HEK293 (cell line): ENCODE measurements at regions not wholly inside any gene's neighbourhood (a gene's known extent, or its start where the extent isn't known, plus 50 kb on each side); places are given as distances from the start of the nearest gene placed in this dataset.

Source experiments
- CTCF ChIA-PET: fragments of 350-600 bp; formaldehyde crosslinking; extraction: SDS; loops from one replicate; lab custom pipeline; 2021; ENCODE audit warnings: antibody characterized with exemption; lab: Yijun Ruan, JAX
- POLR2A ChIA-PET: fragments of 300-600 bp; formaldehyde crosslinking; extraction: SDS; loops from one replicate; lab custom pipeline; 2020; ENCODE audit warnings: antibody characterized with exemption, inconsistent platforms; lab: Yijun Ruan, JAX
- H3K27ac ChIP-seq: fragments of 200-500 bp; sonication (Bioruptor generic); 2 replicates; pipeline ENCODE4 v1.5.1; 2014; ENCODE audit warnings: low read depth, low read length, control low read depth, inconsistent platforms; ENCODE audit errors: extremely low read depth
- H3K36me3 ChIP-seq, 2 experiments: fragments of 200-500 bp in 1 of 2; sonication (Bioruptor generic) in 1 of 2; 1 replicate in 1 of 2; 2 replicates in 1 of 2; pipeline ENCODE4 v1.5.1; 2014 to 2017; ENCODE audit warnings: inconsistent platforms in 2 of 2, low read length in 2 of 2; ENCODE audit not compliant: control insufficient read depth in 2 of 2, insufficient read depth in 1 of 2
- H3K4me1 ChIP-seq: fragments of 200-500 bp; sonication (Bioruptor generic); 2 replicates; pipeline ENCODE4 v1.5.1; 2014; ENCODE audit warnings: mild to moderate bottlenecking, low read length, inconsistent platforms; ENCODE audit not compliant: control insufficient read depth, insufficient read depth
- H3K4me3 ChIP-seq: 2 replicates; pipeline ENCODE4 v1.5.1; 2011; ENCODE audit warnings: low read depth, mild to moderate bottlenecking, control low read depth, low read length, moderate library complexity
- H3K9me3 ChIP-seq: fragments of 200-500 bp; sonication (Bioruptor generic); 2 replicates; pipeline ENCODE4 v1.5.1; 2014; ENCODE audit warnings: low read depth, low read length, inconsistent platforms; ENCODE audit not compliant: control insufficient read depth, insufficient read depth
- BCL11B ChIP-seq: fragments of 450-650 bp; formaldehyde crosslinking; IDR thresholded peaks from 2 replicates; pipeline ENCODE4 v1.5.1; 2016; ENCODE audit warnings: low read depth, missing biosample characterization, missing genetic modification characterization
- KLF1 ChIP-seq: fragments of 450-650 bp; formaldehyde crosslinking; IDR thresholded peaks from 2 replicates; pipeline ENCODE4 v1.5.1; 2016; ENCODE audit warnings: missing biosample characterization, missing genetic modification characterization
- KLF7 ChIP-seq: fragments of 450-650 bp; formaldehyde crosslinking; IDR thresholded peaks from 2 replicates; pipeline ENCODE4 v1.5.1; 2016; ENCODE audit warnings: missing biosample characterization, missing genetic modification characterization, borderline replicate concordance
- PRDM6 ChIP-seq: fragments of 450-650 bp; formaldehyde crosslinking; IDR thresholded peaks from 2 replicates; pipeline ENCODE4 v1.5.1; 2017; ENCODE audit warnings: missing biosample characterization, missing genetic modification characterization
- ZBTB10 ChIP-seq: fragments of 450-650 bp; formaldehyde crosslinking; IDR thresholded peaks from 2 replicates; pipeline ENCODE4 v1.5.1; 2016; ENCODE audit warnings: missing biosample characterization, missing genetic modification characterization
- ZNF140 ChIP-seq: fragments of 450-650 bp; formaldehyde crosslinking; IDR thresholded peaks from 2 replicates; pipeline ENCODE4 v1.5.1; 2016; ENCODE audit warnings: missing biosample characterization, missing genetic modification characterization
- ZNF416 ChIP-seq: fragments of 450-650 bp; formaldehyde crosslinking; IDR thresholded peaks from 2 replicates; pipeline ENCODE4 v1.5.1; 2016; ENCODE audit warnings: missing biosample characterization, missing genetic modification characterization
- ZNF433 ChIP-seq: fragments of 450-650 bp; formaldehyde crosslinking; IDR thresholded peaks from 2 replicates; pipeline ENCODE4 v1.5.1; 2016; ENCODE audit warnings: missing biosample characterization, missing genetic modification characterization, low read depth
- ZNF510 ChIP-seq: fragments of 450-650 bp; formaldehyde crosslinking; IDR thresholded peaks from 2 replicates; pipeline ENCODE4 v1.5.1; 2018; ENCODE audit warnings: mild to moderate bottlenecking, missing genetic modification characterization, missing biosample characterization; ENCODE audit not compliant: insufficient replicate concordance
- ZNF645 ChIP-seq: fragments of 450-650 bp; formaldehyde crosslinking; IDR thresholded peaks from 2 replicates; pipeline ENCODE4; 2016; ENCODE audit warnings: missing biosample characterization, missing genetic modification characterization
- ZNF654 ChIP-seq: fragments of 450-650 bp; formaldehyde crosslinking; IDR thresholded peaks from 2 replicates; pipeline ENCODE4 v1.5.1; 2016; ENCODE audit warnings: low read depth, missing biosample characterization, missing genetic modification characterization
- ZNF768 ChIP-seq: fragments of 450-650 bp; formaldehyde crosslinking; IDR thresholded peaks from 2 replicates; pipeline ENCODE4 v1.5.1; 2018; ENCODE audit warnings: missing biosample characterization, mild to moderate bottlenecking, missing genetic modification characterization
- ZSCAN4 ChIP-seq: fragments of 450-650 bp; formaldehyde crosslinking; IDR thresholded peaks from 2 replicates; pipeline ENCODE4 v1.5.1; 2017; ENCODE audit warnings: missing biosample characterization, missing genetic modification characterization
- TF ChIP-seq, protein P1 (sequence below): fragments of 450-650 bp; formaldehyde crosslinking; IDR thresholded peaks from 2 replicates; pipeline ENCODE4 v1.5.1; 2016; ENCODE audit warnings: missing biosample characterization, missing genetic modification characterization
- TF ChIP-seq, protein P2 (sequence below): fragments of 450-650 bp; formaldehyde crosslinking; conservative IDR thresholded peaks from 2 replicates; pipeline ENCODE4 v1.5.1; 2016; ENCODE audit warnings: low read depth, missing biosample characterization, missing genetic modification characterization

DNA sequence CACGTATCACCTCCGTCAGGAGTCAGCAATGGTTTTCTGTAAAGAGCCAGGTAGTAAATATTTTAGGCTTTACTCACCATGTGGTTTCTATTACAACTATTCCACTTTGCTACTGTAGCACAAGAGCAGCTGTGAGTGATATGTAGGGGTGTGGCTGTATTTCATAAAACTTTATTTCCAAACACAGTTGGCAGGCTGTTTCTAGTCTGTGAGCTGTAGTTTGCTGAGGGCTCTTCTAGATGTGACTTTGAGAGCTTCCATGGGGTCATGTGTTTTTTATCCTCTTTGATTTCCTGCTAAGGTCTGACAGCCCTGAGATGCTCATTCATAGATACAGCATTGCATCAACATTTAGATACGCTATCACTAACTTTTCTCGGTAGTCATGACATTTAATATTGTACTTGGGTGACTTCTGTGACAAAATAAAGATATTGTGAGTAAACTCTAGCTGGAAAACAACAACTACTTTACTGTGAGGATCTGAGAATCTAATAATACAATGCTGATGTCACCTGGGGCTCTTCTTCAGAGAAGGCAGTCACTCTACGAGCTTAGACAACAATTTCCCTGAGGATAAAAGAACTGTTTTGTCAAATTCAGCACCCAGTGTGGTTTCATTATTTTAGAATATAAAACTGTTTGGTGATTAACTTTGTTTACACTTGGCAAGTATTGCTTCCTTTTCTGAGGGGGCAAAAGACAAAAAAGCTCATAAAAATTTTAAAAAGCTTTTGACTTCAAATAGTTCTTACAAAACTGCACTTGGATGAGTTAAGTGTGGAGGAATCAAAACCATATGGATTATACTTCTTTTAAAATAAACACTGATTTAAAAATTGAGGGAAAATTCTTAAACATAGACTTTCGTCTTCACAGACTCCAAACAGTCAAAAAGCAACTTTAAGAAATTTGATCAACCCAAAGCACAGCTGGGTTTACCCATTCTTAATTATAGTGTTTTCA lies 231.2 kb upstream of the DCN start:
- H3K4me3 ChIP-seq, result no peak overlapping the region
- H3K4me1 ChIP-seq, result peaks cover 6% of the 10 kb centered on the region
- TF ChIP-seq ZNF510 (tag by site-specific recombination) (peak; percentile 26), BCL11B (tag by site-specific recombination) (no peak), ZSCAN4 (no peak), ZNF654 (no peak)
- ChIA-PET POLR2A (no interaction called here), CTCF (interaction anchor here (0.6 to 1.3 kb wide), 2 partner anchors 32 to 1165 kb away, joined by 3 to 4 read pairs; no protein-coding TSS in a partner anchor)
- H3K27ac ChIP-seq, result no peak overlapping the region
- no peaks in the 10 kb centered on the region for H3K9me3 ChIP-seq
- H3K36me3 ChIP-seq, result no peaks in the 10 kb centered on the region

DNA sequence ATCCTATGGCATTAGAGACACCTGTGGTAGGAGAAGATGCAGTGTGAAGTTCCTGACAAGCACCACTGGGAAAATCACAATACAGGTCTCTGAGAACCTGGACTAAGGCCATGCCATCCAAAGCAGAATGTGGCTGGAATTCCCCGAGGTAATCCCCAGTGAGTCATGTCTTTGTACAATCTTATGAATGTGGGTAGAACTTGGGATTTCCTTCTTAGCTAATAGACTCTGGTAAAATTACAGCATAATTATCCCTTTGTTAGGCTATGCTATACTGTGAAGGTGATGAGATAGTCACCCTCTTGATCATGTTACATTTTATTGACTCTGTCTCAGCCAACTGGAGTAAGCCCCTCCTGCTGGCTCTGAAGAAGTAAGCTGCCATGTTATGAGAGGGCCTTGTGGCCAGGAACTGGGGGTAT lies 224.3 kb upstream of the DCN start:
- ChIA-PET POLR2A (no interaction called here), CTCF (interaction anchor here (0.6 kb wide), 1 partner anchor 737 kb away, joined by 4 read pairs; no protein-coding TSS in a partner anchor)
- no peaks in the 10 kb centered on the region for H3K36me3 ChIP-seq
- H3K9me3 ChIP-seq, result no peaks in the 10 kb centered on the region
- no peak overlapping the region for H3K27ac ChIP-seq
- no peaks in the 10 kb centered on the region for H3K4me1 ChIP-seq
- no peak overlapping the region for H3K4me3 ChIP-seq
- TF ChIP-seq KLF1 (tag by site-specific recombination) (no peak), PRDM6 (tag by site-specific recombination) (no peak)
- TF ChIP-seq, protein P1, sequence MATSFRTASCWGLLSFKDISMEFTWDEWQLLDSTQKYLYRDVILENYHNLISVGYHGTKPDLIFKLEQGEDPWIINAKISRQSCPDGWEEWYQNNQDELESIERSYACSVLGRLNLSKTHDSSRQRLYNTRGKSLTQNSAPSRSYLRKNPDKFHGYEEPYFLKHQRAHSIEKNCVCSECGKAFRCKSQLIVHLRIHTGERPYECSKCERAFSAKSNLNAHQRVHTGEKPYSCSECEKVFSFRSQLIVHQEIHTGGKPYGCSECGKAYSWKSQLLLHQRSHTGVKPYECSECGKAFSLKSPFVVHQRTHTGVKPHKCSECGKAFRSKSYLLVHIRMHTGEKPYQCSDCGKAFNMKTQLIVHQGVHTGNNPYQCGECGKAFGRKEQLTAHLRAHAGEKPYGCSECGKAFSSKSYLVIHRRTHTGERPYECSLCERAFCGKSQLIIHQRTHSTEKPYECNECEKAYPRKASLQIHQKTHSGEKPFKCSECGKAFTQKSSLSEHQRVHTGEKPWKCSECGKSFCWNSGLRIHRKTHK (tag by site-specific recombination), result peak; percentile 47; the same call in 1 of the 2 replicates
- TF ChIP-seq, all 188 proteins: peak for 1

GRCh38 chr12:91404441-91404840 lies 221.8 kb upstream of the DCN start:
- no peak overlapping the region for H3K27ac ChIP-seq
- CTCF ChIA-PET, result interaction anchor here (1.5 kb wide), 1 partner anchor 407 kb away, joined by 3 read pairs; no protein-coding TSS in a partner anchor
- POLR2A ChIA-PET, result no interaction called here
- H3K36me3 ChIP-seq, result no peaks in the 10 kb centered on the region
- no peaks in the 10 kb centered on the region for H3K4me1 ChIP-seq
- no peaks in the 10 kb centered on the region for H3K9me3 ChIP-seq
- no peak overlapping the region for H3K4me3 ChIP-seq
- no peak for TF ChIP-seq ZNF768 (tag by site-specific recombination)
- TF ChIP-seq, protein P2, sequence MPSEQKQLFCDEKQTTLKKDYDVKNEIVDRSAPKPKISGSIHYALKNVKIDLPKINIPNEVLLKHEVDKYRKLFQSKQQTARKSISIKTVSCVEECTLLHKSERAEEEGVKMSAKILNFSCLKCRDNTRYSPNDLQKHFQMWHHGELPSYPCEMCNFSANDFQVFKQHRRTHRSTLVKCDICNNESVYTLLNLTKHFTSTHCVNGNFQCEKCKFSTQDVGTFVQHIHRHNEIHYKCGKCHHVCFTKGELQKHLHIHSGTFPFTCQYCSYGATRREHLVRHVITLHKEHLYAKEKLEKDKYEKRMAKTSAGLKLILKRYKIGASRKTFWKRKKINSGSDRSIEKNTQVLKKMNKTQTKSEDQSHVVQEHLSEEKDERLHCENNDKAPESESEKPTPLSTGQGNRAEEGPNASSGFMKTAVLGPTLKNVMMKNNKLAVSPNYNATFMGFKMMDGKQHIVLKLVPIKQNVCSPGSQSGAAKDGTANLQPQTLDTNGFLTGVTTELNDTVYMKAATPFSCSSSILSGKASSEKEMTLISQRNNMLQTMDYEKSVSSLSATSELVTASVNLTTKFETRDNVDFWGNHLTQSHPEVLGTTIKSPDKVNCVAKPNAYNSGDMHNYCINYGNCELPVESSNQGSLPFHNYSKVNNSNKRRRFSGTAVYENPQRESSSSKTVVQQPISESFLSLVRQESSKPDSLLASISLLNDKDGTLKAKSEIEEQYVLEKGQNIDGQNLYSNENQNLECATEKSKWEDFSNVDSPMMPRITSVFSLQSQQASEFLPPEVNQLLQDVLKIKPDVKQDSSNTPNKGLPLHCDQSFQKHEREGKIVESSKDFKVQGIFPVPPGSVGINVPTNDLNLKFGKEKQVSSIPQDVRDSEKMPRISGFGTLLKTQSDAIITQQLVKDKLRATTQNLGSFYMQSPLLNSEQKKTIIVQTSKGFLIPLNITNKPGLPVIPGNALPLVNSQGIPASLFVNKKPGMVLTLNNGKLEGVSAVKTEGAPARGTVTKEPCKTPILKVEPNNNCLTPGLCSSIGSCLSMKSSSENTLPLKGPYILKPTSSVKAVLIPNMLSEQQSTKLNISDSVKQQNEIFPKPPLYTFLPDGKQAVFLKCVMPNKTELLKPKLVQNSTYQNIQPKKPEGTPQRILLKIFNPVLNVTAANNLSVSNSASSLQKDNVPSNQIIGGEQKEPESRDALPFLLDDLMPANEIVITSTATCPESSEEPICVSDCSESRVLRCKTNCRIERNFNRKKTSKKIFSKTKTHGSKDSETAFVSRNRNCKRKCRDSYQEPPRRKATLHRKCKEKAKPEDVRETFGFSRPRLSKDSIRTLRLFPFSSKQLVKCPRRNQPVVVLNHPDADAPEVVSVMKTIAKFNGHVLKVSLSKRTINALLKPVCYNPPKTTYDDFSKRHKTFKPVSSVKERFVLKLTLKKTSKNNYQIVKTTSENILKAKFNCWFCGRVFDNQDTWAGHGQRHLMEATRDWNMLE (tag by site-specific recombination), result no peak
- TF ChIP-seq ZNF416, result no peak
- TF ChIP-seq ZNF433 (tag by site-specific recombination), result no peak
- TF ChIP-seq ZNF645 (tag by site-specific recombination), result no peak
- no peak for TF ChIP-seq KLF7 (tag by site-specific recombination)
- TF ChIP-seq ZNF140 (tag by site-specific recombination), result no peak
- TF ChIP-seq ZBTB10, result no peak
